IPS-18c (cell line): ENCODE measurements at regions not wholly inside any gene's neighbourhood (a gene's known extent, or its start where the extent isn't known, plus 50 kb on each side); places are given as distances from the start of the nearest gene placed in this dataset.

ENCODE experiments used
- H3K4me3 ChIP-seq: 2 replicates; pipeline ENCODE4 v1.7.0; 2013; ENCODE audit warnings: low read depth, mild to moderate bottlenecking, low read length, moderate library complexity; ENCODE audit not compliant: insufficient read depth
- H3K9me3 ChIP-seq: one replicate; pipeline ENCODE4 v1.6.1; 2013; ENCODE audit warnings: mild to moderate bottlenecking, low read length, moderate library complexity; ENCODE audit not compliant: control insufficient read depth, insufficient read depth

GRCh38 chr3:106004826-106005225, 136.0 kb upstream of the CBLB start:
- Histone ChIP-seq H3K4me3 (no peak overlapping the region), H3K9me3 (no peaks in the 10 kb centered on the region)

- no peaks in the 10 kb centered on the region for H3K9me3 ChIP-seq
- H3K4me3 ChIP-seq, result no peak overlapping the region
Measured at GRCh38 chr3:106006001-106006400, 137.2 kb upstream of the CBLB start.

GRCh38 chr3:106006571-106006970, 137.8 kb upstream of the CBLB start:
- Histone ChIP-seq H3K9me3 (no peaks in the 10 kb centered on the region), H3K4me3 (no peak overlapping the region)

- no peak overlapping the region for H3K4me3 ChIP-seq
Measured at GRCh38 chr3:106007512-106007911, 138.7 kb upstream of the CBLB start.

GRCh38 chr3:106008766-106009165, 140.0 kb upstream of the CBLB start:
- H3K4me3 ChIP-seq, result no peak overlapping the region
- H3K9me3 ChIP-seq, result no peaks in the 10 kb centered on the region

More at GRCh38 chr3:106007512-106007911, 138.7 kb upstream of the CBLB start:
- H3K9me3 ChIP-seq, result no peaks in the 10 kb centered on the region

- H3K4me3 ChIP-seq, result no peak overlapping the region
Measured at GRCh38 chr3:106010829-106011228, 142.0 kb upstream of the CBLB start.

GRCh38 chr3:106013971-106014370, 145.2 kb upstream of the CBLB start:
- Histone ChIP-seq H3K4me3 (no peak overlapping the region), H3K9me3 (no peaks in the 10 kb centered on the region)

More at GRCh38 chr3:106010829-106011228, 142.0 kb upstream of the CBLB start:
- H3K9me3 ChIP-seq, result no peaks in the 10 kb centered on the region

GRCh38 chr3:106014518-106014917, 145.7 kb upstream of the CBLB start:
- Histone ChIP-seq H3K4me3 (no peak overlapping the region), H3K9me3 (no peaks in the 10 kb centered on the region)

GRCh38 chr3:106014971-106015370, 146.2 kb upstream of the CBLB start:
- no peak overlapping the region for H3K4me3 ChIP-seq
- no peaks in the 10 kb centered on the region for H3K9me3 ChIP-seq

GRCh38 chr3:106018102-106018501, 149.3 kb upstream of the CBLB start:
- H3K9me3 ChIP-seq, result no peaks in the 10 kb centered on the region
- H3K4me3 ChIP-seq, result no peak overlapping the region

GRCh38 chr3:106018929-106019550, 150.2 kb upstream of the CBLB start:
- no peaks in the 10 kb centered on the region for H3K9me3 ChIP-seq
- no peak overlapping the region for H3K4me3 ChIP-seq

GRCh38 chr3:106022913-106023312, 154.1 kb upstream of the CBLB start:
- Histone ChIP-seq H3K4me3 (no peak overlapping the region), H3K9me3 (no peaks in the 10 kb centered on the region)

GRCh38 chr3:106025151-106025722, 156.4 kb upstream of the CBLB start:
- Histone ChIP-seq H3K4me3 (no peak overlapping the region), H3K9me3 (no peaks in the 10 kb centered on the region)

- no peak overlapping the region for H3K4me3 ChIP-seq
Measured at GRCh38 chr3:106029954-106030626, 161.3 kb upstream of the CBLB start.

GRCh38 chr3:106030627-106030963, 161.8 kb upstream of the CBLB start:
- H3K9me3 ChIP-seq, result no peaks in the 10 kb centered on the region
- no peak overlapping the region for H3K4me3 ChIP-seq

More at GRCh38 chr3:106029954-106030626, 161.3 kb upstream of the CBLB start:
- no peaks in the 10 kb centered on the region for H3K9me3 ChIP-seq

- no peak overlapping the region for H3K4me3 ChIP-seq
- H3K9me3 ChIP-seq, result no peaks in the 10 kb centered on the region
Measured at GRCh38 chr3:106032479-106032878, 163.7 kb upstream of the CBLB start.

GRCh38 chr3:106033654-106034053, 164.8 kb upstream of the CBLB start:
- H3K4me3 ChIP-seq, result no peak overlapping the region

GRCh38 chr3:106034313-106034712, 165.5 kb upstream of the CBLB start:
- H3K9me3 ChIP-seq, result no peaks in the 10 kb centered on the region
- H3K4me3 ChIP-seq, result no peak overlapping the region

More at GRCh38 chr3:106033654-106034053, 164.8 kb upstream of the CBLB start:
- H3K9me3 ChIP-seq, result no peaks in the 10 kb centered on the region
